Common myeloid progenitor, CD34-positive (primary cell): ENCODE measurements at regions not wholly inside any gene's neighbourhood (a gene's known extent, or its start where the extent isn't known, plus 50 kb on each side); places are given as distances from the start of the nearest gene placed in this dataset.

Experiments
- CTCF ChIA-PET: fragments of 350-600 bp; sonication (Branson Sonifier 250); formaldehyde crosslinking; loops from one replicate; lab custom pipeline; 2021; ENCODE audit warnings: antibody characterized with exemption; lab: Charles Lee
- POLR2A ChIA-PET: fragments of 350-600 bp; sonication (Branson Sonifier 250); formaldehyde crosslinking; loops from one replicate; lab custom pipeline; 2021; ENCODE audit warnings: antibody characterized with exemption; lab: Charles Lee
- DNase-seq, 3 donors: peaks; one replicate each; pipeline versions ENCODE4 v3.0.0 to v3.0.0-alpha.2; 2013
- H3K27ac ChIP-seq, 2 experiments: 1 replicate in 1 of 2; 2 replicates in 1 of 2; pipeline ENCODE4 v1.7.0; 2013; ENCODE audit warnings: inconsistent platforms in 2 of 2, low read length in 2 of 2, mild to moderate bottlenecking in 2 of 2, low read depth in 1 of 2, moderate library complexity in 1 of 2; ENCODE audit not compliant: severe bottlenecking in 2 of 2, insufficient read depth in 1 of 2, poor library complexity in 1 of 2
- H3K27me3 ChIP-seq, 5 experiments: replicated peaks in 2 of 5; 1 replicate in 3 of 5; 2 replicates in 2 of 5; pipeline versions ENCODE4 v1.6.1 to v1.7.0; 2013; ENCODE audit warnings: low read length in 4 of 5, mild to moderate bottlenecking in 2 of 5, moderate library complexity in 2 of 5, inconsistent platforms in 1 of 5; ENCODE audit not compliant: insufficient read depth in 5 of 5, control insufficient read depth in 4 of 5
- H3K36me3 ChIP-seq, 4 experiments: 1 replicate in 2 of 4; 2 replicates in 2 of 4; pipeline versions ENCODE4 v1.6.1 to v1.7.0; 2013; ENCODE audit warnings: low read length in 3 of 4, control low read depth in 1 of 4, mild to moderate bottlenecking in 1 of 4; ENCODE audit not compliant: control insufficient read depth in 4 of 4, insufficient read depth in 4 of 4
- H3K4me1 ChIP-seq, 4 experiments: 1 replicate in 3 of 4; 2 replicates in 1 of 4; pipeline versions ENCODE4 v1.6.1 to v1.7.1; 2013; ENCODE audit warnings: low read length in 3 of 4, mild to moderate bottlenecking in 3 of 4, control low read depth in 1 of 4, inconsistent platforms in 1 of 4, moderate library complexity in 1 of 4; ENCODE audit not compliant: control insufficient read depth in 4 of 4, insufficient read depth in 4 of 4; ENCODE audit errors: control extremely low read depth in 1 of 4
- H3K4me3 ChIP-seq, 7 experiments: 1 replicate in 4 of 7; 2 replicates in 3 of 7; pipeline versions ENCODE4 v1.5.1 to v1.7.0; 2013; ENCODE audit warnings: mild to moderate bottlenecking in 7 of 7, low read length in 6 of 7, moderate library complexity in 6 of 7, inconsistent platforms in 2 of 7, low read depth in 2 of 7, control low read depth in 1 of 7; ENCODE audit not compliant: insufficient read depth in 4 of 7, control insufficient read depth in 1 of 7; ENCODE audit errors: extremely low read depth in 1 of 7
- H3K9me3 ChIP-seq, 5 experiments: 1 replicate in 4 of 5; 2 replicates in 1 of 5; pipeline versions ENCODE4 v1.6.1 to v1.7.1; 2013; ENCODE audit warnings: low read length in 4 of 5, mild to moderate bottlenecking in 2 of 5, inconsistent platforms in 1 of 5, low read depth in 1 of 5, moderate library complexity in 1 of 5; ENCODE audit not compliant: control insufficient read depth in 4 of 5, insufficient read depth in 2 of 5; ENCODE audit errors: control extremely low read depth in 1 of 5
- WGBS: methylation state at CpG from one replicate; pipeline ENCODE4 v1.1.5; 2013; ENCODE audit not compliant: insufficient coverage; 5-methylcytosine and 5-hydroxymethylcytosine counted together

DNA sequence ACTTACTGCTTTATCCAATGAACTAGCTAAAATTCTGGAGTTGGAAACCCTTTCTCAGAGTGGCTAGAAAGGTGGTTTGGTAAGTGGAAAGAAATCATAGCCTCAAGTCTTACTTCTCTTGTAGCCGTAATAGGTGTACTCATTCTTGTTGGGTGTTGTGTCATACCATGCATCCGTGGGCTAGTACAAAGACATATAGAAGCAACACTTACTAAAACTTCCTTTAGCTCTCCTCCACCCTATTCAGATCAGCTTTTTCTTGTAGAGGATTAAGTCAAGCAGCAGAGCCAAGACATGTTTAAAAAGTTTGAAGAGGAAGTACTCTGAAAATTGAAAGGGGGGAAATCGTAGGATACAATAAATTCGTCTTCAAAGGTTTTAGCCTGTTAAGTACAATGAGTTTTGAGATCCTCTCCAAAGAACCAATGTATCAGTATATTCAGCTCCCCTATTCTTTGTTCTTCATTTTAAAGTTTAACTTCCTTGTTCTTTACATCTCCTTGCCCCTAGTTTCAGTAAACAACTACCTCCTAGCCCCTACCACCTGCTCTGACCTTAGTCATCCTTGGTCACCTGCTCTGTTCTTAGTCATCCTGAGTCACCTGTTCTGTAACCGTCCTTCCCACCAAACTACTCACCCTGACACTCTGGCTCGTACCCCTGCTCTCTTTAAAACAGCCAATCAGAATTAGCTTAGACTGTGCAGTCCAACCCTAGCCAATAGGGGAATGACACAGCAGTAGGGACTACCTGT lies 62.1 kb upstream of the DEUP1 start:
- CTCF ChIA-PET: interaction anchor here (0.6 to 1.4 kb wide), 2 partner anchors 30 to 81 kb away, joined by 3 to 4 read pairs; no protein-coding TSS in a partner anchor

DNA sequence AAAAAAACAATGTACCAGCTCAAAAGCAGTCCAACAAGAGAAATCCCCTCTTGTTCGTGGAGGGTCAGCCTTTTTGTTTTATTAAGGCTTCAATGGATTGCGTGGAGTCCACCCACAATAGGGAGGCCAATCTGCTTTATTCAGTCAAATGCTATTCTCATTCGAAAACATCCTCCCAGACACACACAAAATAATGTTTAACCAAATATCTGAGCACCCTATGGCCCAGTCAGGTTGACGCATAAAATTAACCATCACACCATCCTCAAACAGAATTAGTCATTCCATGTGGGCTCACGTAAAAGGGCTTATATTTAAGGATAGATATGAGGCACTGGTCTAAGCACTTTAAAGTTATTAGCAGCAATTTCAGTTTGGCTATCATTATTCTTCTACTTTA lies 58.9 kb upstream of the DEUP1 start:
- POLR2A ChIA-PET: no interaction called here
- DNase-seq: no peak

More for the DNA sequence above, 62.1 kb upstream of the DEUP1 start:
- Histone ChIP-seq H3K27me3 (no peaks in the 10 kb centered on the region), H3K9me3 (peaks cover 0 to 3% (median 0%) of the 10 kb centered on the region in 5 experiments), H3K4me3 (no peak overlapping the region), H3K36me3 (no peaks in the 10 kb centered on the region), H3K27ac (no peak overlapping the region), H3K4me1 (no peaks in the 10 kb centered on the region)
- WGBS: 75% methylated on average over 4 of the region's 6 CpGs
- POLR2A ChIA-PET: no interaction called here
- DNase-seq: no peak

DNA sequence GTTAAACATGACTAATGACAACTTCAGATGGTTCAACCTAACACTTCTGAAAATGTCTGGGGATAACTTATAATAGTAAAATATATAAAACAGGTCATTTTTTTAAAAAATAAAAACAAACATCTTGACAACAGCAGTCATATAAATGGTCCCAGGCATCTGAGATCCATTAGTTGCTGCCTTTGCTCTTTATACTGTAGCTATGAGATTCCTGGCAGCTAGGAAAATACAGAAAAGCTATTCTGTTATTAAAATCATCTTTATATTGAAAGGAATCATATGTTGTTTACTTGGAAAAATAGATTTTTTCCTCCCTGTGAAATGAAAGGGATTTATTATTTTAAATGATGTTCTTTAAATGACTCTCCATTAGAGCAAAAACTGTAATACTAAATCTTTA lies 55.7 kb upstream of the DEUP1 start:
- Histone ChIP-seq H3K36me3 (no peaks in the 10 kb centered on the region), H3K4me1 (no peaks in the 10 kb centered on the region), H3K9me3 (no peaks in the 10 kb centered on the region), H3K4me3 (no peak overlapping the region), H3K27ac (no peak overlapping the region), H3K27me3 (no peaks in the 10 kb centered on the region)
- CTCF ChIA-PET: no interaction called here
- POLR2A ChIA-PET: no interaction called here
- no peak for DNase-seq

More for the DNA sequence above, 58.9 kb upstream of the DEUP1 start:
- WGBS: 83% methylated on average over 3 of the region's 5 CpGs
- Histone ChIP-seq H3K9me3 (peaks cover 0 to 3% (median 0%) of the 10 kb centered on the region in 5 experiments), H3K36me3 (no peaks in the 10 kb centered on the region), H3K4me1 (no peaks in the 10 kb centered on the region), H3K27me3 (no peaks in the 10 kb centered on the region), H3K27ac (no peak overlapping the region), H3K4me3 (no peak overlapping the region)
- CTCF ChIA-PET: no interaction called here

DNA sequence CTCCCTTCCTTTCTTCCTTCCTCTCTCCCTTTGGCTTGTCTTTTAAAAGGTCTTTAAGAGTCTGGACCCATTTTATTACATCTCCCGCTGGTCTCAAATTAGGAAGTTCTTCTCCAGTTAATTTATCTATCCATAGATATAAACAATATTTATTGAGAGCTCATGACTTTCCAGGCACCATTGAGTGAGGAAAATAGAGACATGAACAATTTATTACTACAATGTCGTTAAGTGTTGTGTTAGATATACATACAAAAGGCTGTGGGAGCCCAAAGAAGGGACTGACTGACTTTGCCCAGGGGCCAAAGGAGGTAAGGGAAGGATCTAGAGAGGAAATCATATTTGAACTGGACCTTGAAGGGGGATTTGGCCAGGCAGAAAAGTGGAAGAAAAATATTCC lies 51.6 kb upstream of the DEUP1 start:
- no peaks in the 10 kb centered on the region for H3K36me3 ChIP-seq
- no peak for DNase-seq
- H3K4me3 ChIP-seq: no peak overlapping the region
- no peaks in the 10 kb centered on the region for H3K27me3 ChIP-seq
- CTCF ChIA-PET: no interaction called here
- H3K4me1 ChIP-seq: no peaks in the 10 kb centered on the region
- H3K9me3 ChIP-seq: no peaks in the 10 kb centered on the region
- H3K27ac ChIP-seq: no peak overlapping the region
- POLR2A ChIA-PET: no interaction called here
- WGBS: 100% methylated on average over 1 of the region's 2 CpGs

DNA sequence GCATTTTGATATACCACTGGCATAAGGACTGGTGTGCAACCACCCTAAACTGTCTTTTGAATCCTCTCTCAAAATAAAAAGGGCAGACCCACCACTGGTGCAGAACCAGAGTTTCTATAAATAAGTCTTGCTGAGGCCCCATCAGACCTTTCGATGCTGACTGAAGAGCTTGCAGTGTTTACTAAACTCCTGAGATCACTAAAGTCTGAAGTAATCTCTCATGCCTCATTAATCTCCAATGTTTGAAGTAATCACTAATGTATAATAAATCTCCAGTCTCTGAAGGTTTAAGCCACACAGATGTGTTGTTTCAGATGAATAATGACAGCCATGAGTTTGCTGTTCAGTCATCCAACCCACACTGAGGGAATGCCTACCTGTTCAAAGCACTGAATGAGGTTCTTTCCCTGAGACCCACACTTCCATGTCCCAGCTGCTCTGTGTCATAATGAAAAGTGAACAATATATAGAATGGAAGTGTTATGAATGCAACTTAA lies 50.6 kb upstream of the DEUP1 start:
- WGBS: 100% methylated on average over 1 of the region's 1 CpG
- Histone ChIP-seq H3K4me1 (no peaks in the 10 kb centered on the region), H3K27ac (no peak overlapping the region), H3K9me3 (no peaks in the 10 kb centered on the region), H3K27me3 (no peaks in the 10 kb centered on the region), H3K36me3 (no peaks in the 10 kb centered on the region), H3K4me3 (no peak overlapping the region)
- CTCF ChIA-PET: no interaction called here
- POLR2A ChIA-PET: no interaction called here
- no peak for DNase-seq
